ENCODE measurements at regions not wholly inside any gene's neighbourhood (a gene's known extent, or its start where the extent isn't known, plus 50 kb on each side); places are given as distances from the start of the nearest gene placed in this dataset.
"Not testable (repeated sequence)": the region's sequence is repeated elsewhere in the genome, so short reads cannot be mapped to it uniquely, and the experiment has no call there.

GRCh38 chr10:59037506-59037905 is 138.9 kb upstream of the PHYHIPL start:
- no peak for DNase-seq

GRCh38 chr10:59043358-59043757 is 133.1 kb upstream of the PHYHIPL start:
- not testable (repeated sequence) for DNase-seq

DNA sequence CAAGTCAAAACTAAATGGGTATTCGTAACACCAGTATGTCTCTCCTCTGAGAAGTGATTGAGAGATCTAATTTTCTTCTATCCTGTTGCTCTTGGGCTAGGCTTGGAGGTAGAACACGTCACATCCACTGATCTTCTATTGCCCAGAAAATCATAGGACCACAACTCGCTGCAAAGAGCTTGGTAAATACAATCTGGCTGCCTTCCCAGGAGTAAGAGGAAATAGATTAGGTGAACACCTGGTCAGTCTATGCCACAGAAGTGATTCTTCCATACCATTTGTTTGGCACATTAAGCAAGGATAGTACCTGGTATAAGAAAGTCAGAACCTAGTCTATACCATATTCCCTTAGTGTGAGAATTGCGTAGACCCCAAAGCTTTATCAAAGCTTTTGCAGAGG is 129.3 kb upstream of the PHYHIPL start:
- DNase-seq, result no peak

DNA sequence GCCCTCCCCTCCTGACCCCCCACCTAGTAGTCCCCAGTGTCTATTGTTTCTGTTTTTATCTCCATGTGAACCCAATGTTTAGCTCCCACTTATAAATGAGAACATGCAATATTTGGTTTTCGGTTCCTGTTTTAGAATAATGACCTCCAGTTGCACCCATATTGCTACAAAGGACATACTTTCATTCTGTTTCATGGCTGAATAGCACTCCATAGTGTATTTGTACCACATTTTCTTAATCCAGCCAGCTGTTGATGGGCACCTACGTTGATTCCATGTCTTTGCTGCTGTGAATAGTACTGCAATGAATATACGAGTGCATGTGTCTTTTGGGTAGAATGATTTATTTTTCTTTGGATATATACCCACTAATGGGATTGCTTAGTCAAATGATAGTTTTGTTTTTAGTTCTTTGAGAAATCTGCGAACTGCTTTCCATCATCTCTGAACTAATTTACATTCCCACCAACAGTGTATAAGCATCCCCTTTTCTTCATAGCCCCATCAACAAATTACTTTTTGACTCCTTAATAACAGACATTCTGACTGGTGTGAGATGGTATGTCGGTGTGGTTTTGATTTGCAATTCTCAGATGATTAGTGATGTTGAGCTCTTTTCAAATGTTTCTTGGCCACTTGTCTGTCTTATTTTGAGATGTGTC is 128.4 kb upstream of the PHYHIPL start:
- DNase-seq, result no peak

DNA sequence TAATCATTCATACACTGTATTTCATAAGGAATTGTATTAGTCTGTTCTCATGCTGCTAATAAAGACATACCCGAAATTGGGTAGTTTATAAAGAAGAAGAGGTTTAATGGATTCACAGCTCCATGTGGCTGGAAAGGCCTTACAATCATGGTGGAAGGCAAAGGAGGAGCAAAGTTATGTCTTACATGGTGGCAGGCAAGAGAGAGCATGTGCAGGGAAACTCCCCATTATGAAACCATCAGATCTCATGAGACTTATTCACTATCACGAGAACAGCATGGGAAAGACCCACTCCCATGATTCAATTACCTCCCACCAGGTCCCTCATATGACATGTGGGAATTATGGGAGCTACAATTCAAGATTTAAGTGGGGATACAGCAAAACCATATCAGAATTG is 122.9 kb upstream of the PHYHIPL start:
- not testable (repeated sequence) for DNase-seq

DNA sequence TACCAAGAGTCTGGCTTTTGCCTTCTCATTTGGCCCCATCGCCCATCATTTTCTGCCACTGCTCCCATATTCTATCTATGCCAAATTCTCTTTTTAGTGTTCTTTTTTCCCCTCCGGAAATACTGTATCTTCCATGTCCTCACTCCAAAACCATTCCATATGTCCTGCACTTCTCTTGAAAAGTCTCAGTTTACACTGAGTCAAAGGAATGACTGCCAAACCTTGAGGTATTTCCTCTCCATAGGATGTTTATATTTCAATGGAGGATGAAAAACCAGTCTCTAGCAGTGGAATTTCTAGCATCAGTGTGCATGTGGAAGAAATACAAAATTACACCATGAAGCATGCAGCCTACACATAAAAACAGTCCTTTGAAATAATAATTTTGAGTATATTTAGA is 121.4 kb upstream of the PHYHIPL start:
- no peak for DNase-seq

GRCh38 chr10:59057345-59057744 is 119.1 kb upstream of the PHYHIPL start:
- DNase-seq, result no peak

- DNase-seq, result no peak
Observed at GRCh38 chr10:59060852-59061251, 115.6 kb upstream of the PHYHIPL start.

- DNase-seq, result no peak
Observed at GRCh38 chr10:59063491-59063890, 113.0 kb upstream of the PHYHIPL start.

DNA sequence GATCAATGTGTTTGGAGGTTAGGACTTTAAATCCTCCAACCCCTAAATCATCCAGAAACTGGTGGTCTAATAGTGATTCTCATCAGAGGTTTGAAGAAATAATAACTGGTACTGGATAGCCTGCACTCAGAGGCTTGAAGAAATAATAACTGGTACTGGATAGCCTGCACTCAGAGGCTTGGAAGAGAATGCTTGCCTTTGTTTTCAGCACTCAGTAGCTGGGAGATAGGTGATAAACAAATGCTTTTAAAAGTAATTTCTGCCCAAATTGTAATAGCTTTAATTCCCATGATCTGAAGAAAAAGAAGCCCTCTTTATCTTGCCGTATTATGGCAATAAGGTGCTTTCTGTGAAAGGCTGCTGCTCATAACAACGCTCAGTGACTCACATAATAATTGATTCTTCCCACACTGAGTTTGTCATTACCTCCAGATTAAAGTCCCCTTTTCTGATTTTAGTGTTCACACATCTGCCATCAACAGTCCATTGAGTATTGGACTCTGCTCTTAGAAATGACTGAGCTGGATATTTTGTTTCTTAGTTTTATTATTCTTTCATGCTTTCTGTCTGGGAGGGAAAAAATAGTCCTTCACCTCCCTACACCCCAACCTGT is 112.3 kb upstream of the PHYHIPL start:
- no peak for DNase-seq

DNA sequence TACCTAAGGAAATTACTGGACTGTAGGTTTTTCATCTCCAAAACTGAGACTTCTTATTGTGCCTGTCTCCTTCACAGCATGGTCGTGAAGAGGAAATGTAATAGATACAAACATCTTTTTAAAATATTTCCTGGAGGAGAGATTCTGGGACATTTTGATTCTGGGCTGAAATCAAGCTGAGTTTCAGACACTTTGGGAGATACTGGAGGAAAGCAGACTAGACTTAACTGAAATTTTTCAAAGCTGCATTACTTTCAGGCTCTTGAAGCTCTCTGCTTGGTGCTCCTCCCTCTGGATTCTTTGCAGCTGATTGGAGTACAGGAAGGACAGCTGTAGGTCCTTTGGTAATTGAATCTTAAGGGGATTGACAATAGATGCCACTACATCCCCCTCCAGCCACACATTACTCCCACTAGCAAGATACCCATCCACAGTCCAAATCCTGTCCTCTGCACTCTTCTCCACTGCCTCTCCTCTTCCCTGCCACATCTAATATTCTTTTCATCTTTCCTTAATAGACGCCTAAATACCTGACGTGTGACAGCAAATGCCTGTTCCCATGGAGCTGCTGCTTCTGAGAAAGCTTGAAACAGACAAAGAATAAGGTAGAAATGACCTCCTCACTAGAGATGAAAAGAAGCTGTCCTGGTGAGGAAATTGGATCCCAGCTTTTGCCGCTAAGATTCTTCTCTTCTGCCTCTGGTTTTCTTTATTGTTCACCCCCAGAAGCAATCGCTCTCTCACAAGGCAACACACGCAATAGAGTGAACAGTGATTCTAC is 111.5 kb upstream of the PHYHIPL start:
- DNase-seq, result no peak

DNA sequence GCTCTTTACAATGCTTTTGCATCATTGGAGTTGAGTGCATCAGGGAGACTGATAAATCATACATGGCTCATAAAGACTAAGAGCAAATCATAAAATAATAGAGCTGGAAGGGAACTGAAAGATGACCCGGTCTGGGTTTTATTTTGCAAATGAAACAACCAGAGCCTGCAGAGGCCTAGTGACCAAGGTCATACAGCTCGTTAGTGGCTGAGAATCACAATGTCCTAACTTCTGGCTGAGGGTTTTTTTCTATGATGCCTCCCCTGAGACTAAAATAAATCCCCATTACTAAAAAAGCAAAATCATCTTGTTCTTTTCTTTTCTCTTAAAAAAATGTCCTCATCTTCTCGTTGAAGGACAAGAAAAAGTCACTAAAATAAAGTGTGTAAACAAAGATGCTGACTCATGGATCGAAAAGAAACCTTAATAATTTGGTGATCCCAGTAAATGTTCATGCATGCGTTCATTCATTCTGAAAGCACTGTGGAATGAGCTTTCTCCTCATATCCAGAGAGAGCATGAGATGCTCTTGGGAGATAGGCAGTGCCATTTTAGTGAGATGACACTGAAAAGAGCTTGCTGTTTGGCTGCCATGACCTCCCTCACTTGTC is 107.8 kb upstream of the PHYHIPL start:
- DNase-seq, result no peak

GRCh38 chr10:59072038-59072437 is 104.4 kb upstream of the PHYHIPL start:
- DNase-seq, result no peak

GRCh38 chr10:59073456-59074053 is 102.9 kb upstream of the PHYHIPL start:
- DNase-seq, result no peak

GRCh38 chr10:59075576-59075975 is 100.9 kb upstream of the PHYHIPL start:
- no peak for DNase-seq

DNA sequence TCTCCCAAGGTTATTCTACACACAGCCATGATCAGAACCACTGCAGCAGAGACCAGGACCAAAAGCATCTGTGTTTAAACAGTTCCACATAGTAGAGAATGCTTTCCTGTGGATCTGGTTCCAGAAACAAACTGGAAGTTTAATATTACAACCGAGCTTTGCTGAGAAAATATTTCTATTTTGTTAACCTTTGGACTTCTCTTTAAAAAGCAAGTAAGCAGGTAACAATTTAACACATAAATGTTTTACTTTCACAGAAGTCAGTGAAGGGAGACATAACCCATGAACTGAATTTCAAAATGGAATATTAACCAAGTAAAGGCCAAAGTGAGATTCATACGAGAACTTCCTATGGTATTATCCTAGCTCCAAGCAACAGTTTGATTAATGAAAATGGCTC is 98.6 kb upstream of the PHYHIPL start:
- no peak for DNase-seq

DNA sequence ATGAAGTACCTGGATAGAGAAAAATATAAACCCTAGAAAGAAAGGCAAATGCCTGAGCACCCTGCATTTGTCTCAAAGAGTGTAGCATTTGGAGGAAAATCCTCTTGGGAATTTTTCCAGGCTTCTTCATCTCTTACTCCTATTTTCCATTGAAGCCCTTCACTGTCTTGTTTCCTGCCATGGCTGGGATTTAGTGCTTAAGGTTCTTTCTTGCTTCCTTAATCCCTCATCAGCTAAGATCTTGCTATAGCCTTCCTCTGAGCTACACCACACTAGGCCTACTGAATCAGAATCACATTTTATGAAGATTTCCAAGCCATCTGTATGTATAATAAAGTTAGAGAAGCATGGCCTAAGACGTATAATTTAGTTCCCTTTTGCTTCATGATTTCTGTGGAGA is 97.5 kb upstream of the PHYHIPL start:
- no peak for DNase-seq

DNA sequence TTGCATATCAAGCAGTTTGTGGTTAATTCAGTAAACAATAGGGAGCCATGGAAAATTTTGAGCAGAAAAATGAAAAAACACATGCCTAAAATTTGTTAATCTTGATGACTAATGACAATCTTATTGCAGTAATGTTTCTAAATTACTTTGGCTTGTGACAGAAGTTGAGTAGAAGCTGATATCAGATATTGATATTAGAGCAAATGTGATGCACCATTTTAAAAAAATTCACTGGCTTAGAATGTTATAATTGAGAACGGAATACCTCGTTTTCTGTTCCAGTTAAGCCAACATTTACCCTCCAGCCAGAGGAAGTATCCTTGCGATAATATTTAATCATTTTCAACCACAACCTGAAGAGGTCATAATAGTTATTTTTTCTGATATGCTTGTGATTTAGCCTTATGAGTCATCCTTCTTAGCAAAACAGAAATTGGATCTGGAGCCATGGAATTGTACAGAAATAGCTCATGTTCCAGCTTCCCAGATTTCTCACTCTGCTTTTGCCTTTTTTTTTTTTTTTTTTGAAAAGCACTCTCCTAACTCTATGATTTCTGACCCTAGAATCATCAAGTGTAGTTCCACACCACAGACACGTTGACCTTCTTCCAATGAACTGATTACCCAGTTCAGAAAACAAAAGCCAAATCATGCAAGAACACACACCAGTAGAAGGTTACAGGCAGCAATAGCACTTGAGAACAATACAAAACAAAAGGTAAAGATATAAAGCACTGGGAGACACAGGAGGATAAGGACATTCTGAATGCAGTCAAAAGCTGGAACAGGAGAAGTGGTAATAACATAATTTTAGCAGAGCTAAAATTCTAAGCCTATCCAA is 96.8 kb upstream of the PHYHIPL start:
- no peak for DNase-seq

GRCh38 chr10:59082249-59082648 is 94.2 kb upstream of the PHYHIPL start:
- DNase-seq, result no peak

GRCh38 chr10:59085054-59085453 is 91.4 kb upstream of the PHYHIPL start:
- no peak for DNase-seq

- no peak for DNase-seq
Observed at GRCh38 chr10:59085711-59086502, 90.5 kb upstream of the PHYHIPL start.
